ENCODE measurements at regions not wholly inside any gene's neighbourhood (a gene's known extent, or its start where the extent isn't known, plus 50 kb on each side); places are given as distances from the start of the nearest gene placed in this dataset.
"Not testable (repeated sequence)": the region's sequence is repeated elsewhere in the genome, so short reads cannot be mapped to it uniquely, and the experiment has no call there.

DNA sequence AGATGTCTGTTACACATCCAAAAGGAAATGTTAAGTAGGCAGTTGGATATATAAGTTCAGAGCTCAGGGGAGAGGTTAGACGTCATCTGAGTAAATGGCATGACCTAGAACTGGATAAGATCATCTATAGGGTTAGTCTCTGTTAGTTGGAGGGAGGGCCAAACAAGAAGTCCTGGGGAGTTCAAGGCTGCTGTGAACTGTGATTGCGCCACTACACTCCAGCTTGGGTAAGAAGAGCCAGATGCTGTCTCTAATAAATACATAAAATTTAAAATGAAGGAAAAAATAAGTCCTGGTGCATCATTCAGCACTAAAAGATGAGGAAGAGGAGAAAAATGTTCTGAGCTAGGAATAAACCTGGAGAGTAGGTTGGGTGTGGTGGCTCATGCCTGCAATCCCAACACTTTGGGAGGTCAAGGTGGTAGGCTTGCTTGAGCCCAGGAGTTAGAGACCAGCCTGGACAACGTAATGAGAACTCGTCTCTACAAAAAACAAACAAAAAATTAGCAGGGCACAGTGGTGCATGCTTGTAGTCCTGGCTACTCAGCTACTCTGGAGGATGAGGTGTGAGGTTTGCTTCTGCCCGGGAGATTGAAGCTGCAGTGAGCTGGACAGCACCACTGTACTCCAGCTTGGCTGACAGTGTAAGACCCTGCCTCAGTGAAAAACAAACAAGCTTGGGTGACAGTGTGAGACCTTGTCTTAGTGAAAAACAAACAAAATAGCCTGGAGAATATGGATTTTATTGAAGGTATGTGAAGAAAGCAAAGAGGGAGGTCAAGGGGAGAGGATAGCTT, 123.6 kb downstream of the ACTBL2 start:
- no peak overlapping the region for H3K4me3 ChIP-seq (ENCODE audit: low read depth, low read length)
- no peak for DNase-seq (ENCODE audit: low read depth)
- TF ChIP-seq, protein P1, sequence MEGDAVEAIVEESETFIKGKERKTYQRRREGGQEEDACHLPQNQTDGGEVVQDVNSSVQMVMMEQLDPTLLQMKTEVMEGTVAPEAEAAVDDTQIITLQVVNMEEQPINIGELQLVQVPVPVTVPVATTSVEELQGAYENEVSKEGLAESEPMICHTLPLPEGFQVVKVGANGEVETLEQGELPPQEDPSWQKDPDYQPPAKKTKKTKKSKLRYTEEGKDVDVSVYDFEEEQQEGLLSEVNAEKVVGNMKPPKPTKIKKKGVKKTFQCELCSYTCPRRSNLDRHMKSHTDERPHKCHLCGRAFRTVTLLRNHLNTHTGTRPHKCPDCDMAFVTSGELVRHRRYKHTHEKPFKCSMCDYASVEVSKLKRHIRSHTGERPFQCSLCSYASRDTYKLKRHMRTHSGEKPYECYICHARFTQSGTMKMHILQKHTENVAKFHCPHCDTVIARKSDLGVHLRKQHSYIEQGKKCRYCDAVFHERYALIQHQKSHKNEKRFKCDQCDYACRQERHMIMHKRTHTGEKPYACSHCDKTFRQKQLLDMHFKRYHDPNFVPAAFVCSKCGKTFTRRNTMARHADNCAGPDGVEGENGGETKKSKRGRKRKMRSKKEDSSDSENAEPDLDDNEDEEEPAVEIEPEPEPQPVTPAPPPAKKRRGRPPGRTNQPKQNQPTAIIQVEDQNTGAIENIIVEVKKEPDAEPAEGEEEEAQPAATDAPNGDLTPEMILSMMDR (IDR thresholded peaks at IDR 0.05; ENCODE audit: control insufficient read depth, extremely low read depth, insufficient read depth): no peak

DNA sequence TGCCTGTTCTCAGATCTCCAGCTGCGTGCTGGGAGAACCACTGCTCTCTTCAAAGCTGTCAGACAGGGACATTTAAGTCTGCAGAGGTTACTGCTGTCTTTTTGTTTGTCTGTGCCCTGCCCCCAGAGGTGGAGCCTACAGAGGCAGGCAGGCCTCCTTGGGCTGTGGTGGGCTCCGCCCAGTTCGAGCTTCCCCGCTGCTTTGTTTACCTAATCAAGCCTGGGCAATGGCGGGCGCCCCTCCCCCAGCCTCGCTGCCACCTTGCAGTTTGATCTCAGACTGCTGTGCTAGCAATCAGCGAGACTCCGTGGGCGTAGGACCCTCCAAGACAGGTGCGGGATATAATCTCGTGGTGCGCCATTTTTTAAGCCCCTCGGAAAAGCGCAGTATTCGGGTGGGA, 125.8 kb downstream of the ACTBL2 start:
- not testable (repeated sequence) for DNase-seq (ENCODE audit: low read depth); H3K4me3 ChIP-seq (ENCODE audit: low read depth, low read length)

- TF ChIP-seq, protein P1 (IDR thresholded peaks at IDR 0.05; ENCODE audit: control insufficient read depth, extremely low read depth, insufficient read depth): no peak
- DNase-seq (ENCODE audit: low read depth): no peak
- H3K4me3 ChIP-seq (ENCODE audit: low read depth, low read length): no peak overlapping the region
Observed at GRCh38 chr5:57349214-57349613, 133.4 kb downstream of the ACTBL2 start.

GRCh38 chr5:57348376-57349140, 134.1 kb downstream of the ACTBL2 start:
- TF ChIP-seq, protein P1 (IDR thresholded peaks at IDR 0.05; ENCODE audit: control insufficient read depth, extremely low read depth, insufficient read depth): no peak
- no peak for DNase-seq (ENCODE audit: low read depth)
- H3K4me3 ChIP-seq (ENCODE audit: low read depth, low read length): no peak overlapping the region

- TF ChIP-seq, protein P1 (IDR thresholded peaks at IDR 0.05; ENCODE audit: control insufficient read depth, extremely low read depth, insufficient read depth): no peak
- no peak overlapping the region for H3K4me3 ChIP-seq (ENCODE audit: low read depth, low read length)
- DNase-seq (ENCODE audit: low read depth): no peak
Observed at GRCh38 chr5:57346328-57346727, 136.3 kb downstream of the ACTBL2 start.

- no peak overlapping the region for H3K4me3 ChIP-seq (ENCODE audit: low read depth, low read length)
- TF ChIP-seq, protein P1 (IDR thresholded peaks at IDR 0.05; ENCODE audit: control insufficient read depth, extremely low read depth, insufficient read depth): no peak
- DNase-seq (ENCODE audit: low read depth): no peak
Observed at GRCh38 chr5:57341380-57341979, 141.1 kb downstream of the ACTBL2 start.

DNA sequence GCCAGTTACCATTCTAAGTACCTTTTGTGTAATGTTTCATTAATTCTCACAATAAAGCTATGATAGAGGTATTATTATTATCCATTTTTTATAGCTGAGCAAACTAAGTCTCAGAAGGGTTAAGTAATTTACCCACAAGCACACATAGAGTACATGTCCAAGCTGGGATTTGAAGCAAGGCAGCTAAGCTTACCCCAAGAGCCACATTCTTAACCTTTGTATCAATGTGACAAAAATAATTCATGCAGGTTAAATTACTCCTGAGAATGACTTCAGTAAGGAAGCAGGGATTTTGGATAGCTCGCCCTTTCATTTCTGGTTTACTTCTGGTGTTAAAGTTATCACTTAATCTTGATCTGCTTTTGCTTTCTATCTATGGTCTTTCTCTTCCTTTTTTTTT, 141.9 kb downstream of the ACTBL2 start:
- TF ChIP-seq, protein P1 (IDR thresholded peaks at IDR 0.05; ENCODE audit: control insufficient read depth, extremely low read depth, insufficient read depth): no peak
- DNase-seq (ENCODE audit: low read depth): no peak
- H3K4me3 ChIP-seq (ENCODE audit: low read depth, low read length): no peak overlapping the region

Data from LNCaP clone FGC (cell line).